ENCODE measurements at regions not wholly inside any gene's neighbourhood (a gene's known extent, or its start where the extent isn't known, plus 50 kb on each side); places are given as distances from the start of the nearest gene placed in this dataset.

DNA sequence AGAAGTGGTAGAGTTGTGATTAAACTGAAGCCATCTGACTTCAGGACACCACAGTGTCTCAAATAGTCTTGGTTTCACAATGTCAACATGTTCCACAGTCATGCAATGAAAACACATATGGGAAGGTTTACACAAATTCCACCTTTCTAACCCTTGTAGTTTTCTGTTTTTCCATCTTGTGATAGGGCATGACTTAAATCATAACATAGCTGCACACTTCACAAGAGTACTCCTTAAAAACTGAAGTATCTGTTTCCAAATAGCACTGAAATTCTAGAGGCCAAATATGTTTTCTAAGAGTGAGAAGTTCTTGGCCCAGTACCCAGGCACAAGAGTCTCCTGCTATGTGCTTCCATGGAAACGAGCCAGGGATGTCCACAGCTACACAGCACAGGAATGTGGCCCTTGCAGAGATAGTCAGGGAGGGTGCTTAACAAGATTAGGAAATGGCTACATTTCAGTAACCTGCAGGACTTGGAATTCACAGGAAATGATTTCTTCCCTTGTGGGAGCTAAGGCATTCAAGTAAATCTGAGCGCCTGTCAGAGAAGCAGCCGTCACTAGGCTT is 269.1 kb downstream of the NDFIP2 start:
- no peak for DNase-seq

DNA sequence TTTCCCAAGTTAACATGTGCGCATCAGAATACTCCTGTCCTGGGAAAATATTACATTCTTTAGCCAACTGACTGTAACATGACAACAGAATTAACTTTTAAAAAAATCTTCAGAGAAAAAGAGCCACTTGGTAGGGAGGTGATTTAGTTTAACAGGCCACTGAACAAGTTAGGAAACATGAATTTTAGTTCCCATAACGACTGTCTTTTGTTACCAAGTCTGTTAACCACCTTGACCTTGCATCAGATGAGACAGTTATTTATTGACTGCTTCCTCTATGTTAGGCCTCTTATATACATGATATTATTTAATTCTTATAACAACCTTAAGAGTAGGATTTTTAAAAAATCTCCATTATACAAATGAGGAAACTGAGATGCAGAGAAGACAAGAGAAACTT is 268.6 kb downstream of the NDFIP2 start:
- DNase-seq, result no peak

DNA sequence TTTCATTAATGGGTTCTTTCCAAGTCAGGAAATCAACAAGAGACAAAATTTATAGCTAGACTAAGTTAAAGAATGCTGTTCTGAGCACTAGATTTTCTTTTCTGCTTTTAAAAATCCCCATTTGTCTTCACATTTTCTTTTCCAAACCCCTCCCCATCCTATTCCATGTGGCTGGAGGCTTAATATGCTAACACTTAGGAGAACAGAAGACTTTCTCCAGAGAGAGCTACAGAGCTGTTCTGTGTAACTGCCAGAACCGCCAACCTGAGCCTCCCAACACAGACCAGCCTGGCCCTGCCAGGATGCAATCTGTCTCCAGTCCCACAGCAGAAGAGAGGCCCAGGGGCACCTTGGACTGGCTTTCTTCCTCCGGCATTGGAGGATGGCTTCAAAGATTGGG is 264.1 kb downstream of the NDFIP2 start:
- no peak for DNase-seq

- no peak for DNase-seq
These were observed 262.0 kb downstream of the NDFIP2 start for GRCh38 chr13:79742923-79743322.

- no peak for DNase-seq
These were observed 260.0 kb downstream of the NDFIP2 start for GRCh38 chr13:79740991-79741390.

- DNase-seq, result no peak
These were observed 255.4 kb downstream of the NDFIP2 start for GRCh38 chr13:79736356-79736755.

DNA sequence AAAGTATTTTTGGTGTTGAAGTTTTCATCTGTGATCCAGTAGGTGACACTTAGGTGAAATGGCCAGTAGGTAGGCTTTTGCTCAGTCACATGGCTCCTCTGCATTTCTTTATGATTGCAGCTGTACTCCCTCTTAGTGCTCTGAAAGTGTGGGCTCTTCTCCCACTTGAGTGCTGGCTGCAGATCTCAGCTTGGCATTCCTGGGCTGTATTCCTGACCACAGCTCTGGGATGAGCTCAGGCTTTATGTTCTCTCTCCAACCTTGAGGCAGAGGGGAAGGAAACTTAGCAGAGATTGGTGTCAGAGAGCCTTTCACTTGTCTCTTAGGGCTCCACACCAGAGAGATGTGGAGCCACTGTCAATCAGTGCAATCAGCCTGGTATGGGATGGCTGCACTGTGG is 254.3 kb downstream of the NDFIP2 start:
- no peak for DNase-seq

DNA sequence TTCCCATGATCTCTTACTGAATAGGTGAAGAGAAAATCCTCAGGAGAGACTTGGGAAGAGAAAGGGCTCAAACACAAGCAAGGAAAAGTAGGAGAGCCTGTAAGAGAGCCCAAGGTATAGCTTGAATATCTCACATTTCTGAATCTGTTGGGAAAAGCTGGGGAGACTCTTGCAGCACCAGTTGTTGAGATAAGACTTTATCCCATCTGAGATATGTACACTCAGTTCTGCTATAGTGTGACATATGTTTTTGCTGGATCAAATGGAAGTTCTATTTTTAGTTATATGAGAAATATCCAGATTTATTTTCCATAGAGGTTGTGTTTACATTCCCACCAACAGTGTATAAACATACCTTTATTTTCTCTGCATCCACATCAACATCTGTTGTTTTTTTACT is 246.1 kb downstream of the NDFIP2 start:
- no peak for DNase-seq

- DNase-seq, result no peak
These were observed 244.9 kb downstream of the NDFIP2 start for GRCh38 chr13:79725841-79726240.

DNA sequence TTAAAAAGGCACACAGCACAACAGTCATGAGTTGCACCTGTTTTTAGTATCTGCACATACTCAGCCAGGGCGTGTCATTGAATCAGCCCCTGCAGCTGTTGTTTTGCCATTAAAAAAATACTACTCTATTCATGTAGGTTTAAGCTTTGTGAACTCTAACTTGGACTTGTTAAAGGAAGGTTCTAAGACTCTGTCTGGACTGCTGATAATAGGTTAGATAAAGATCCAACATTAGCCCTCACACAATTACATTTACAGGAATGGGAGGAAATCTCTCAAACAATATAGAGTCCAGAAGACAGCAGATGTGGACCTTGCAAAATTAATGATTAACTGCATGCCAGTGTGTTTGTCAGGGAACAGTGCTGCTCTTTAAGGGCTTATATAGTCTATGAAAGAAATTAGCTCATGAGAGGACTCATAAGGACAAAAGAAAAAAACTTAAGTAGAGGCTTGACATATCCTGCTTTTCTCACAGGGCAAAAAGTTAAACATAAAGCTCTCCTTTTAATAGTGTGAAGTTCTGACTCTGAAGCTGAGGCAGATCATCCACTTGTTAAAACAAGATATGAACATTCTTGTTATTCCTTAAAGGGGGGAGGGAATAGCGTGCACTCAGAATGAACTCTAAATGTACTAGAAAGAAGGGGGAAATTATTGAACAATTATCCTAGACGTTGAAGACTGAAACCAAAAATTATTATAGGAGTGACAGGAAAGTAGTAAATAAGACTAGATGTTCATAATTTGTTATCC is 243.6 kb downstream of the NDFIP2 start:
- DNase-seq, result no peak

- DNase-seq, result no peak
These were observed 242.6 kb downstream of the NDFIP2 start for GRCh38 chr13:79723519-79724024.

- DNase-seq, result no peak
These were observed 242.0 kb downstream of the NDFIP2 start for GRCh38 chr13:79722885-79723445.

DNA sequence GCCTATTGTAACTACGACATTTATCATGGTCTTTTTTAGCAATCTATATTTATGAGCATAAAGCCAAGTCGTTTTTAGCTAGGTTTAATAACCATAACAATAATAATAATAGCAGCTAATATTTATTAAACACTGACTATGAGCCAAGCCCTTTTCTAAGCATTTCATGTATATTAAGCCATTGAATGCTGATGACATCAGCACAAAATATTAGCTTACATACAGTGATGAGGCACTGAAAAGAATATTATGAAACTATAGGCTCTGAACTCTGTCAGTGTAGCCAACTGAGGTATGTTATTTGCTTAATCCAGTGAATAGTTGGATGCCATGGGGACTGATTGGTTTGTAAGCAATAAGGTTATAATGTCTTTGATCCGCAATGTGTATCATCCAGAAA is 235.2 kb downstream of the NDFIP2 start:
- DNase-seq, result no peak

GRCh38 chr13:79711631-79712030 is 230.7 kb downstream of the NDFIP2 start:
- no peak for DNase-seq

DNA sequence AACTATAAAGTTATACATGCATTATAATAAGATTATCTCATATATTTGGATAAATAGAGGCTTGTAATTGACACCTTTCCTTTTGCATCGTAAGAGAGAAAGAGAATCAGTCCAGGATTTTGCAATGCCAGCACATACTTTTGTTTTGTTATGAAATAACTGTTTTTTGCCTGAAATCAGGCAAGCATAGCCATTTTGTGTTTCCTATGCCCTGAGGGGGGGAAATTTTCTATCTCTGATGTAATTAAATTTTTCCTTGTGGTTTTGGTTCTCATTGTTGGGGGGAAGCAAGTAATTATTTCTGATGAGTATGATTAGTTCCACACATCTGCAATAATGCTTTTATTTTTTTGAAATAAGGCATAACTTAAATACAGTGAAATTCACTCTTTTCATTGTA is 229.4 kb downstream of the NDFIP2 start:
- DNase-seq, result no peak

GRCh38 chr13:79709471-79709870 is 228.5 kb downstream of the NDFIP2 start:
- no peak for DNase-seq

DNA sequence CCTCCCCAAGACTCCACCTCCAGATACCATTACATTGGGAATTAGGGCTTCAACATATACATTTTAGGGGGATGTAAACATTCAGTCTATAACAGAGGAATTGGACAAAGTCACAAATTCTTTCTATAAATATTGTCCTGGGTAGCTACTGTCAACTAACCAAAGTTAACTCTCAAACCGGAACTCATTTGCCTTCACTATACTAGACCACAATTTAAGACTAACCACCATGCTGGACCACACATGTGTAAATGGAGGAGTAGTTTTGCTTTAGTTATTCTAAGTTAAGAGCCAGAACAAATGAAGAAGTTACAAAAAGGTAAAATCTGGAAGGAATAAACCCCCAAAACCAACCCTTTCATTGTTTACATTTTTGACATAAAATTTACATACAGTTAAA is 222.8 kb downstream of the NDFIP2 start:
- no peak for DNase-seq

- DNase-seq, result no peak
These were observed 214.8 kb downstream of the NDFIP2 start for GRCh38 chr13:79695754-79696153.

DNA sequence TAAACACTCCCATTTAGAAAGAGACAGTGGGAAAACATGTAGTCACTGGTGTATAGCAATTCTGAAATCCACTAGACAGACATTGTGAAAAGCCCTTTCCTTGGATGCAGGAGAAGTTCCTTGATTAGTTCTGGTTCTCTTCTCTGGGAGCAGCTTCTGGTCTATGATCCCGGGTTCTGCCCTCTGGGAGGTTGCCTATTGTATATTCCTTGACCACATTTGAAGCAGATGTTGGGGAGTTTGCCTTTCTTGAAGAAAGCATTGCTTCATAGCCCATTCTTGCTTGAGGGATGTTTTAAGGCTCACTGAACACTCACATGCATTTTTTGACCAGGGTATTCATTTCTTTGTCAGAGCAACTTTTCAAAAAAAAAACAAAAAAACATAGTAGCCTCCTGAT is 211.9 kb downstream of the NDFIP2 start:
- no peak for DNase-seq

DNA sequence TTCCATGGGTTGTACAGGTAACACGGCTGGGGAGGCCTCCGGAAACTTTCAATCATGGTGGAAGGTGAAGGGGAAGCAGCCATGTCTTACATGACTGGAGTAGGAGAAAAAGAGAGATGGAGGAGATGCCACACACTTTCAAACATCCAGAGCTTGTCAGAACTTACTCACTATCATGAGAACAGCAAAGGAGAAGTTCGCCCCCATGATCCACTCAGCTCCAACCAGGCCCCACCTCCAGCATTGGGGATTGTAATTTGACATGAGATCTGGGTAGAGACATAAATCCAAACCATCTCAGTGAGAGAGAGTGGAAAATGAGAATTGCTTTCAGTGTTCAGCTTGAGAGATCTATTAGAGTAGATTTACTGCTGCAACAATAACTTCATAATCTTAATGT is 210.9 kb downstream of the NDFIP2 start:
- DNase-seq, result no peak

- DNase-seq, result no peak
These were observed 207.8 kb downstream of the NDFIP2 start for GRCh38 chr13:79688741-79689140.

DNA sequence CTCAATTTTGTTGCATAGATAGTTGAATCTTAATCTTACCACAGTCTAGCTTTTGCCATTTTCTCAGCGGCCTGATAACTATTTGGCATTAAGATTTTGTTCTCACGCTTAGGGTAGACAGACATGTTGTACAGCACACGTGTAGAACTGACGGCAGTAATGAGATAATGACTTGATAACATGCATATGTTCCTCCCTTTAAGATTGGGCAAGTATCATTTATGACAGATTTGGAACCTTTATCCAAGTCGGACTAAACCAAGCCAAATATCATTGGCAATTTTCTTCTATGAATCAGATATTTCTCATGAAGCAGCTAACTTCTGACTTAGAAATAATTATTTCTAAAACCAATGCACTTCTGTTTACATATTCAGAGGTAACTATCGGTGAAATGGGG is 205.5 kb downstream of the NDFIP2 start:
- no peak for DNase-seq

DNA sequence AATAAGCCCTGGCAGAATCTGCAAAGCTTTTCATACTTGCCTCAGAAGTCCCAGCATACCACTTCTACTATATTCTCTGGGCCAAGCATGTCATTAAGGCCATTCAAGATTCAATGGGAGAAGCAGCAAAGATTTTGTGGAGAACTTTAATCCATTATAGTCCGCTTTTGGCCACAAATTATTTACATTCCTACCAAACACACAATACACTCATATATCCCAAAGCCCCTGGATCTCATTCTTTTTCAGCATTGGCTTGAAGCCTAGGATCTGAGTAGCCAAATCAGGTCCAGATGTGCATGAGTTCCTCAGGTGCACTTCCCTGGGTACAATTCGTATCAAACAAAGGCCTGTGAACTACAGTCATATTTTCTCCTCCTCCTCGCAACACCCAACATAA is 203.4 kb downstream of the NDFIP2 start:
- no peak for DNase-seq

DNA sequence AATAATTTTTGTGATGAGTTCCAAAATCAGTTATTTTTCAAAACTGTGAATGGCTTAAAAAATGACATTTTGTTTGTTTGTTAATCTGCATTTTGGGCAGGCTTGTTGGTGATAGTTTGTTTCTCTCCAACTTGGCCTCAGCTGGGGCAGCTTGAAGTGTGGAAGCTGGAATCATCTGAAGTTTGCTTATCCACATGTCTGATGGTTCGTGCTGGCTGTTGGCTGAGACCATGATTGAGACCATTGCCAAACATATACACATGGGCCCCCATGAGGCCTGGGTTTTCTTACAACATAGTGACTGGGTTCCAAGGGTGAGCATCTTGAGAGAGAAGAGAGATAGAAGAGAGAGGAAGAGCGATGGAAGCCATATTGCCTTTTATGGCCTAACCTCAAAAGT is 201.2 kb downstream of the NDFIP2 start:
- no peak for DNase-seq

GRCh38 chr13:79681069-79681468 is 200.1 kb downstream of the NDFIP2 start:
- DNase-seq, result no peak
